HG03575 (cell line): ENCODE measurements at regions not wholly inside any gene's neighbourhood (a gene's known extent, or its start where the extent isn't known, plus 50 kb on each side); places are given as distances from the start of the nearest gene placed in this dataset.

Source experiments
- ATAC-seq: cut with Tn5 transposase; IDR thresholded peaks from one replicate; pipeline ENCODE4 v1.9.1; 2021; ENCODE audit not compliant: unreplicated experiment, insufficient number of reproducible peaks, low FRiP score; ENCODE audit errors: extremely low read depth

GRCh38 chr14:97695456-97695981 is 898.3 kb downstream of the VRK1 start:
- ATAC-seq = no peak

DNA sequence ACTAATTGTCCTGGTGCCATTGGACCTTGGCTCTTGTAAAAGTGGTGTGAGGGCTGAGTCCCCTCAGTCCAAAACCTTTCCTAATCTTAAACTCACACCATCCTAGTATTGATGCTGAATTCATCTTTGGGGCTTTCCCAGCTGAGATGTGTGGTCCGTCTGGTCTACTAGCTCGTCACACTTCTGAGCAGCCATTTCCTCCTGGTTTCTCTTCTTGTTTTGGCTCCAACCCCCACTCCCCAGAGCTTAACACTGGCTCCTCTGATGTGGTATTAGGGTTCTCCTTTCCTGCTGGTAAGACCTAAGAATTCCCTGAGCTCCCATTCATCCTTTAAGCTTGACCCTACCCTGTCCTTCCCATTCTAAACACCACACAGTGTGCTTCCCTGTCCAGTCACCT is 900.6 kb downstream of the VRK1 start:
- ATAC-seq = no peak

- ATAC-seq = no peak
These were observed 901.8 kb downstream of the VRK1 start for GRCh38 chr14:97699026-97699425.

- no peak for ATAC-seq
These were observed 906.0 kb downstream of the VRK1 start for GRCh38 chr14:97703006-97703760.

- ATAC-seq = no peak
These were observed 907.2 kb downstream of the VRK1 start for GRCh38 chr14:97704316-97704885.

DNA sequence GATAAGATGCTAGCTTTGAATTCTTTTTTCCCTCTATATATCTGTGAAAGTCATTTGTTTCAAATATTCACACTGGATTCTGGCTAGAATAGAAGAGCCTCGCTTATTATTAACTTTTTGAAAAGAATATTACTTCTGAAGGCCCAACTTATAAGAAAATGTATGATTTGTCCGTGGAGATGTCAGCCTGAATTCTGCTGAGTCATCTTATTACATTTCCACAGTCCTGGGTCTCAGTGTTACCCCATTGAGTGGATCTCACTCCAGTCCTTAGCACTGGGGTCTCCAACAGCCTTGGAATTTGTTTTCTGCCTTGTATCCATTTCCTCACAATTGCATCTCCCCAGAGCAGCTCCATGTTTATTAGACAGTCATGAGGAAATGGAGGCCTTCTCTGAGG is 907.9 kb downstream of the VRK1 start:
- no peak for ATAC-seq

- ATAC-seq = no peak
These were observed 908.8 kb downstream of the VRK1 start for GRCh38 chr14:97705976-97706375.

- ATAC-seq = no peak
These were observed 909.6 kb downstream of the VRK1 start for GRCh38 chr14:97706819-97707218.

DNA sequence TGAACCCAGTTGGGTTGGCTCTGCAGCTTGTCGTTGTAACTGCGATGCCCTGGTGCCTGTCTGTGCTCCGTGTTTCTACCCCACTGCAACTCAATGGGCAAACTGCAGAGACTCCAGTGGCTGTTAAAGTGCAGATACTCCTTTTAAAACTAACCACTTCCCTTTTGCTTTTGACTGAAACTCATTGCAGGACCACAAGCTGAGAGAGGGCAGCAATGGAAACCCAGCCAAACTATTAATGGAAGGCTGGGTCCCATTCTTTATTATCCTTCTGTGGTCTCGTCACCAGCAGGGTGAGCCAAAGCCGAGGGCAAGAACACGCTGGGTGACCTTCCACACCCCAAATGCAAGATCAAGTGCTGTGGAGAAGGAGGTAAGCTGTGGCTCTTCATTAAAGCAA is 910.4 kb downstream of the VRK1 start:
- no peak for ATAC-seq

- ATAC-seq = no peak
These were observed 912.4 kb downstream of the VRK1 start for GRCh38 chr14:97709552-97709951.

GRCh38 chr14:97710726-97711125 is 913.5 kb downstream of the VRK1 start:
- no peak for ATAC-seq

GRCh38 chr14:97712471-97712870 is 915.3 kb downstream of the VRK1 start:
- no peak for ATAC-seq

DNA sequence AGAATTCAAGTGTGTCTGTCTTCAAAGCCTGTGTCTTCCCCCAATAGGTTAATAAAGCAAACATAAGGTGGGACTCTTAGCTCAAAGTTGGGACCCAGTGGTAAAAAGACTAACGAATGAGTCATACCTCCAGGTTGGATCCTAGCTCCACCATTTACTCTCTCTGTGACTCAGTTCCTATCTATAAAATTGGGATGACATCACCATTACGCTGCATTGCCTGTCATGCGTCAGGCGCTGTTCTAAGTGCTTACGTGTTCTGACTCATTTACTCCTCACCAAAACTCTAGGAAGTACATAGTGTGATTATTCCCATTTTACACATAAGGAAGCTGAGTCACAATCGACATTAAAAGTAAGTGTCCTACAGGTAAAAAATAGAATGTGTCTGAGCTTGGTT is 915.8 kb downstream of the VRK1 start:
- no peak for ATAC-seq

DNA sequence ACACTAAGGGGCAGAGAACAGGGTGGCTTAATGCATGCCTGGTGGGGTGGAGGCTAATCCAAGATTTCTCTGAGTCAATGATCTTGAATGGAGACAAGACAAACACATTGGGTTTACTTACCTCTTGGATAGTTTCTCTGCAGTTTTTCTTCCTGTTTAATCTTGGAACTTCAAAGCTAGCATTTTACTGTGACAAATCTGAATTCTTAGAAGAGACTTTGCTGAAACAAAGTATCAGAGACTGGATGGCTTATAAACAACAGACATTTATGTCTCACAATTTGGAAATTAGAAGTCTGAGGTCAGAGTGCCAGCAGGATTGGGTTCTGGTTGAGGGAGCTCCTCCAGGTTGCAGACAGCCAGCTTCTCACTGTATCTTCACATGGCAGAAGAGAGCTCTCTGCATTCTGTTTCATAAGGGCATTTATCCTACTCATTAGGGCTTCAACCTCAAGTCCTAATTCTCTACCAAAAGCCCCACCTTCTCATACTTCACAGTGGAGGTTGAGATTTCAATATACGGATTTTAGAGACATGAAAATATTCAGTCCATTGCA is 921.8 kb downstream of the VRK1 start:
- no peak for ATAC-seq

GRCh38 chr14:97719931-97720330 is 922.7 kb downstream of the VRK1 start:
- no peak for ATAC-seq

GRCh38 chr14:97723351-97723750 is 926.2 kb downstream of the VRK1 start:
- no peak for ATAC-seq

GRCh38 chr14:97723819-97724218 is 926.6 kb downstream of the VRK1 start:
- no peak for ATAC-seq

- ATAC-seq = no peak
These were observed 927.1 kb downstream of the VRK1 start for GRCh38 chr14:97724265-97724731.

DNA sequence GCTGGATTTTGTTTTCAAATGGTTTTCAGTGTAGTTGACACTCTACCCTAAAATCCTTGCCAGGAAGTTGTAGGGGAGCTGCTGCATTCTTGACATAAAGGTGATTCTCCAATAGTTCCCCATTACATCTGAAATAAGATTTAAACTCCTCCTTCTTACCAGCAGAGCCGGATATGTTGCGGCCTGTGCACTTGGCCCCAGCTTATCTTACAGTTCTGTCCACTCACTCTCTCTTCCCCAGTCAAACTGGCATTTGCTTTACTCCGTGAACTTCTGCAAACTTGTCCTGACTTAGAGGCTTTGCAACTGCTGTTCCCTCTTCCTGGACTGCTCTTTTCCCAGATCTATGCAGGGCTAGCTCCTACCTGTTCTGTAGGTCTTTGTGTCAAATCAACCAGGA is 929.5 kb downstream of the VRK1 start:
- ATAC-seq = no peak

- no peak for ATAC-seq
These were observed 933.5 kb downstream of the VRK1 start for GRCh38 chr14:97730706-97731105.
